ENCODE measurements at regions not wholly inside any gene's neighbourhood (a gene's known extent, or its start where the extent isn't known, plus 50 kb on each side); places are given as distances from the start of the nearest gene placed in this dataset.

DNA sequence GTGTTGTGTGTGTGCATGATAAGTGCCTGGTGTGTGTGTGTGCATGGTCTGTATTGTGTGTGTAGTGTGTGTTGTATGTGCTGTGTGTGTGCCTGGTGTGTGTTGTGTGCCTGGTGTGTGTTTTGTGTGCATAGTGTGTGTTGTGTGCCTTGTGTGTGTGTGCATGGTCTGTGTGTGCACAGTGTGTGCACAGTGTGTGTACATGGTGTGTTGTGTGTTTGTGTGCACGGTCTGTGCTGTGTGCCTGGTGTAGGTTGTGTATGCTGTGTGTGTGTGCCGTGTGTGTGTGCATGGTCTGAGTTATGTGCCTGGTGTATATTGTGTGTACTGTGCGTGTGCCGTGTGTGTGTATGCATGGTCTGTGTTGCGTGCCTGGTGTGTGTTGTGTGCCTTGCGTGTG, 403.0 kb upstream of the RNF32 start:
- TF ChIP-seq CTCF (conservative IDR thresholded peaks at IDR 0.05) (no peak), ZFX (IDR thresholded peaks at IDR 0.05) (no peak)

All from C4-2B (cell line).